HS-5 (cell line): ENCODE measurements at regions not wholly inside any gene's neighbourhood (a gene's known extent, or its start where the extent isn't known, plus 50 kb on each side); places are given as distances from the start of the nearest gene placed in this dataset.
"Not testable (repeated sequence)": the region's sequence is repeated elsewhere in the genome, so short reads cannot be mapped to it uniquely, and the experiment has no call there.

ENCODE experiments used
- DNase-seq: peaks from one replicate; pipeline ENCODE4 v3.0.0-alpha.2; 2012; ENCODE audit warnings: low read depth

DNA sequence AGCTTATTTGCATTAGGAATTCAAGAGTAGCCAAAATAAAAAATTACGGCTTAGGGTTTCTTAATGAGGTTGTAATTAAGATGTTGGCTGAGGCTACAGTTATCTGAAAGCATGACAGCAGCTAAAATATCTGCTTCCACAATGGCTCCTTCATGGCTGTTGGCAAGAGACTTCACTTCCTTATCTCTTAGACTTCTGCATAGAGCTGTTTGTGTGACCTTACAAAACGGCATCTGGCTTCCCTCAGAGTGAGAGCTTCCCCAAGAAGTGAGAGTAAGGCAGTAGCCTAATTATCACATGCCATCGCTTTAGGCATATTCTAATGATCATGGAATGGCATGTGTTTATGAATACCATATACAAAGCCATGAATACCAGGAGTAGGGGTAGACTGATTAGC, 57.6 kb downstream of the CCDC59 start:
- DNase-seq, result no peak

DNA sequence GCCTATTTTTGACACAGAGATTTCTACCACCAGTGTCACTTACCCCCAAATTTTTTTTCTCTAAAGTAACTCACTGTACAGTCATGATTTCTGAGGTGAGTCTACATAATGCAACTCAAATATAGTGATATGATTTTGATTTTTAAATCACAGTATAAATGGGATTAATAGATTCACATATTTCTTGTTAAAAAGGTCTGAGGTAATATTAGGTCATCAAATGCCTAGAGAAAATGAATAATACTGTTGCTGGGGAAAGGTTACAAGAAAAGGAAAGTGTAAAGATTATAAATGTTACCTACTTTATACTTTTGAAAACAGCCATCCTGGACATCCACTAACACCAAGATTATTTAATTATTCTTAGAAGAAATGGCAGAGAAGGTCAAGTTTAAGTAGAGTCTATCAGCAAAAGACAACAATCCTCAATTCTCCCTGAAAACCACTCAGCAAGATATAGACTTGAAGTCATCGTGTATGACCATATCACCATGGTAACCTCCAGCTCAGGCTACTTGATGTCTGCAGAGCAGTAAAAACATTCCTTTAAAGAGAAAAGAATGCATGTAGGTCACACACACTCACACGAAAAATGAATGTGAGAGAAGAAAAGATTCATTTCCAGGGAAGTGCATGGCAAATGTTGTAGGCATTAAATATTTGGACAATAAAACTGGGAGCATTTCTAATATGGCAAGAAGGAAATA, 58.7 kb downstream of the CCDC59 start:
- peak; percentile 8 for DNase-seq

DNA sequence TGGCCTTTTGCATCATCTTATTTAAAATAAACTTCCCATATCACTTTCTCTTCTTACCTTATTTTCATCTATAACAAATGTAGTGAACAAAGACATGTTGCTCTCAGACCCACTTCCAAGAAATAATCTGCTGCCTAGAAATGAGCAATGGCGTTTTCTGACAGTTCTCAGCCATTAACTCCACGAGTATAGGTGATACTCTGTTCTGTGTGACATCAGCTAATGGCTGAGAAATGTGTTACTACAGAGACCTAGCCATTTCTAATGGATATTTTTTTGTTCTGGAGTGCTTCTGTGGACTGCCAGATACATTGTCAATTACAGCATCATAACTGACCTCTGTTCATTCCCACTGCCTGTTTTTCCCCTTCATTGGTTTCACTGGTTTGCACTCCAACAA, 67.8 kb downstream of the CCDC59 start:
- no peak for DNase-seq

DNA sequence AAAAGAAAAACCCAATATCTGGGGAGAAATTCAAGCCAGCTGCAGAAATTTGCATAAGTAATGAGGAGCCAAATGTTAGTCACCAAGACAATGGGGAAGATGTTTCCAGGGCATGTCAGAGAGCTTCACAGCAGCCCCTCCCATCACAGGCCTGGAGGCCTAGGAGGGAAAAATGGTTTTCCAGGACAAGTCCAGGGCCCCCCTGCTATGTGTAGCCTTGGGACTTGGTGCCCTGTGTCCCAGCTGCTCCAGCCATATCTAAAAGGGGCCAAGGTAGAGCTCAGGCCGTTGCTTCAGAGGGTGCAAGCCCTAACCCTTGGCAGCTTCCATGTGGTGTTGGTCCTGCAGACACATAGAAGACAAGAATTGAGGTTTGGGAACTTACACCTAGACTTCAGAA, 76.9 kb downstream of the CCDC59 start:
- DNase-seq, result not testable (repeated sequence)

DNA sequence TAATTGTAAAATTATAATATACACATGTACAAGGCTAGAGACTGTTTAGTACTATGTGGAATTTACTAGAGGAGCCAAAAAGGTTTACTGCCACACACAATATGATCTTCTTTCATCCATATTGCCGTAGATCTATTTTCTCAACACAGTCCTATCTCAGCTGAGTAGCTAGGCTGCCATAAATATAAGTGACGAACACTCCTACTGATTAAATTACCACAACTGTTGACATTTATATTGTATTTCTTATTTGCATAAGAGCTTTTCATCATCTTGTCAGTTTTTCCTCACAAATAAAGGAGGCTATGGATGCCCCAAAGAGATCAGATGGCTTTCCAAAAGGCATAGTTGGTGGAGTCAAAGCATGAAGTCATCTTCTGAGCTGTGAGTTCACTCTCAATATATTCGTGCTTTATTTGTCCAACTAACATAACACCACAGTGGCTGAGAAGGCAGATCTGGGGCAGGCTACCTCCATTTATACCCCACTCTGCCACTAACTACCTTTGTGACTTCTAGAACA, 78.6 kb downstream of the CCDC59 start:
- no peak for DNase-seq

DNA sequence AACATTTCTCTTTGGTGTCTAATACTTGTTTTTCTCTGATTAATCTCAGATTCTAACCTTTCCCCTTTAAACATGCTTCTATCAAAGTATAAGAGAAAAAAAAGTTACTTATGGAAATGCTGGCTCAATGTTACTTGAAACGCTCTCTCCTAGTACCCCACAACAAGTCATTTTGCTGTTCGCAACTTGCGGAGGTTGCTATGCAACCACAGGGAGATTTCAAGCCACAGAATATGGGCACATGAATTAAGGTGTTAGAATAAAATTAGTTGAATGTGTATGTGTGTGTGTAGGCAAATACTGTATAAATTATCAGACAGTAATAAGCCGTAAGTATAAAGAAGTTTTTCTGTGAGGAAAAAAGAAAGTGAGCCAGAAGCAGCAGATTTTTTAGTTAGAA, 80.6 kb downstream of the CCDC59 start:
- no peak for DNase-seq

DNA sequence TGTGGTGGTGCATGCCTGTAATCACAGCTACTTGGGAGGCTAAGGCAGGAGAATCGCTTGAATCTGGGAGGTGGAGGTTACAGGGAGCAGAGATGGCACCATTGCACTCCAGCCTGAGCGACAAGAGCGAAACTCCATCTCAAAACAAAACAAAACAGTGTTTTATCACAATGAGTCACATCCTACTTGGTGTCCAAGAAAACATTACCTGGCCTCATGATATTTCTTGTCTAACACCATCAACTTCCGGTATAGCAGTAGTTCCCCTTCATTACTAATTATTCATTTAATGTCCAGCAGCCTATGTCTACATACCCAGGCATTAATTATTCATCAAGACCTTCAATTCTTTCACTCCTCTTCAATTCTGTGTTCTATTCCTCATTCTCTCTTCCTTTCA, 115.5 kb downstream of the CCDC59 start:
- DNase-seq, result no peak

DNA sequence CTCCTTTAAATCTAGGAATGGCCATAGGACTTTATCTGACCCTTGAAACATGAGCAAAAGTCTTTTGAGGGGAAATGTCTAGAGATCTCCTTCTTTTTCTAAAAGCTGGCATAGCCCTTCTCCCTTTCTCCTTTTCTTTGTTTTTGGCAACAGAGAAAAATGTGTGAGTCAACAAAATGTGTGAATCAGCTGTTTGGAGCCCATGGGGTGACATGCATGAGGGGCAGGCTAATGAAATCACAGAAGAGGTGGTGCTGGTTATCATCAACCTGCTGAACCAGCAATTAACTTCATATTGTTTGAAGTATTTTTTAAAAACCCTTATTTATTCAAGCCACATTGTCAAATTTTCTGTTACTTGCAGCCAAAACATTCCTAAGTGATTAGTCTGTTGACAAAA, 132.3 kb downstream of the CCDC59 start:
- no peak for DNase-seq

DNA sequence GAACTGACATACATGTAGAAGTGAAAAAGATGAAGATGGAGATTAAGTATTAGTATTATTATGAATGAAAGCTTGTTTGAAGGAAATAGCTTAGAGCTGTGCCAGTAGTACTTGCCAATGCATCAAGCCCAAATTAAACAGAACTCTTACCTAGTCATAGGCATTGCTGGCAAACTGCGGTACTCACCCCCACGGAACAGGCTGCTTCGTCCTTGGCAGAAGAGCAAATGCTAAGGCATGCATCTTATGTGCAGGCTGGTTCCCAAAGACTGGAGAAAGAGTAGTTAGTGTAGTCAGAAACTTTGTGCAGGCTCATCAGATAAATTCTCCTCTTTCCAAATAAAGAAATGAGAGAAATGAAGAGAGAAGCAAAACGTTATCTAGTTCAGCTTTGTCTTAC, 134.8 kb downstream of the CCDC59 start:
- no peak for DNase-seq

DNA sequence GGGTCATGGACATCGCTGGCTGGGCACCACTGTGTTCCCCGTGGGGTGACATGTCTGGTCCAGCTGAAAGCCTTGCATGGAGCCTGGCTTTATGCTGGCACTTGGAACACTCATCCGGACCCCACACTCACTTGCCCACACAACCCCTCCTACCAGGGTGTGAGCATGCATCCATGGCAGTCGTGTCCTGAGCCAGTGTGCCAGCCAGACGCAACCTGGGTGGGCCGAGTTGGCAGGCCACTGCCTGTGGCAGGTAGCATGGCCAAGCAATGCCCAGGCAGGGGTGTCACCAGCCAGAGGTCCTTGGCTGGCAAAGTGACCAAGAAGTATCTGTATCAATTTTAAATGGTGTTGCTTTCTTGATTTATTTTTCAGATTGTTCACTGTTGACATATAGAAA, 141.7 kb downstream of the CCDC59 start:
- no peak for DNase-seq

DNA sequence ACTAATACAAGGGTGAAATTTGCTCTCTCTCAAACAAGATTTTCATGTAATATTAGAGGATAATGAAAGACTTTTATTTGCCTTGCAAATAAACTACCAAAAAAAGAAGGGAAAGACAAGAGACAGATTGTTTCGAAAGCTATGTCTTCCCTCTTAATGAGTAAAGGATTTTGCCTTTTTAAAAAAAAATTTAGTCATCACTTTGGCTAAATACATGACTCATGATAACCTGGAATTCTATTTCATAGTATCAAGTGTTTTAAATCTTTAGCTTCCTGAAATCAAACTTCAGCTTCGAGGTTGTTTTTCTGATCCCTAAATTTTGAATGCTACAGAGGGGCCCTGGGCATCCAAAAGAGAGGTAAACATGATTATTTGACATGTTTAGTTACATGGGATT, 144.4 kb downstream of the CCDC59 start:
- no peak for DNase-seq

DNA sequence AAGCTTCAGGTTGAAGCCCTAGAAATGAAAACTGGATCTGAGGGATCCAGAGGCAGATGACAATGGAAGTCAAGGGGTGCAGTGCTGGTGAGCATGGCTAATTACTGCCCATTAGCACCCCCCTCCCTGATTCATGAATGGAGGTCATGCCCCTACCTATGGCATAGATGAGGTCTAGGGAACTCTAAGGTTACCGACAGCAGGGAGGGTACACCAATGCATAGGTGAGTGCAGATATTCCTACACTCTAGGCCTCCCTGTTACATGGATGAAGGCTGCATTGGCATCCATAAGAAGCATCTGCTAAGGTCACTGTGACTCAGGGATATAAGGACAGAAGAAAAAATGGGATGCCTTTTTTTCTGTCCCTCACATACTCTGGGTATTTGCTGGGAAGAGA, 147.3 kb downstream of the CCDC59 start:
- DNase-seq, result no peak

DNA sequence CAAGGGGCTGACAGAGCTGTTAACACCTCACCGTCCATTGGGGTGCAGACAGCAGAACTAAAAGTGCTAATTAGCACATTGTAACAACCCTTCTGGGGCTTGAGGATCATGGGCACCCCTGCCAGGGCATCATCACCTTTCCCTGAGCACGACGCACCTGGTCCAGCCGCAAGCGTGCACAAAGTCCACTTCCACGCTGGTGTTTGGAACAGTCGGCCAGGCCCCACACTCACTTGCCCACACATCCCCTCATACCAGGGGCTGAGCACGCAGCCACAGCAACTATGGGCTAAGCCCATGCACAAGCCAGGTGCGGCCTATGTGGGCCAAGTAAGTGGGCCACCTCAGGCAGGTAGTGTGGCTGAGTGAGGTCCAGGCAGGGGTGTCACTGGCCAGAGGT, 148.7 kb downstream of the CCDC59 start:
- no peak for DNase-seq

DNA sequence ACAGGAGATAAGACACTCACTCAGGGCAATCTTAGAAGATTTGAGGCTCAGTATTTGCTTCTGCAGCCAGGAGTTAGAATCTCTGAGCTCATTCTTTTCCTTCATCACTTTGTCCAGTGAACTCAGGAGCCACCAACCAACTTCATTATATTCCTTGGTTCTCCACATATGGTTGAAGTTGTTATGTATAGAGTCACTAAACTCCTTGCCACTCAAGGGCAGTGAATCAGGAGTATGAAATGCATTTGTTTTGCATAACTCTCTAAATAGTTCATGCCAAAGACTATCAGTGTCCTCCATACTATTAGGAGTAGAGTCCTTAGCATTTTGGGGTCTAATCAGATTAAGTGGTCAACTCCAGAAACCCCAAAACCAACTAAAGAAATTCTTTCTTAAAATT, 150.6 kb downstream of the CCDC59 start:
- DNase-seq, result peak; percentile 55

DNA sequence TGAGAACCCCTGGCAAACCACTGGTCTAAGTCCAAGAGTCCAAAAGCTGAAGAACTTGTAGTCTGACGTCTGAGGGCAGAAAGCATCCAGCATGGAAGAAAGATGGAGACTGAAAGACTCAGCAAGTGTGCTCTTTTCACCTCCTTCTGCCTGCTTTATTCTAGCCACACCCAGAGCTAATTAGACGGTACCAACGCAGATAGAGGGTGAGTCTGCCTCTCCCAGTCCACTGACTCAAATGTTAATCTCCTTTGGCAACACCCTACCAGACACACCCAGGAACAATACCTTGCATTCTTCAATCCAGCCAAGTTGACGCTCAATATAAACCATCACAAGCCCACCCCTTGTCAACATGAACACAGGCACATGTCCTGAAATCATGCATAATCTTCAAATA, 155.1 kb downstream of the CCDC59 start:
- DNase-seq, result no peak

DNA sequence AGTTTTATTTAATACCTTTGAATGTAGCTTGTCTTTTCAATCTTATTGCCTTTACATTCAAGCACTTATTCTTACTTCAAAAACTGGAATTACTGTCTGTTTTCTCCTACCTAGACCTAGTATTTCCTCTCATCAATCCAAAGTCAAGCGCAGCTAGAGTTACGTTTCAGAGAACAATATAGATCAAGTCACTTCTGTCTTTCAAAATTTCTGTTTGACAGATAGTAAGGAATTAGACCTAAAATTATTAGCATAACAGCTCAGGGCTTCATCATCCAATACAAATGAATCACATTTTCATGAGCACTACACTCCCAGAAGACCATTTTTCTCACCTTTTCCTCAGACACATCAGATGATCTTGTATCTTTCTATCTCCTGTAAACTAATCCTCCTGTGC, 170.6 kb downstream of the CCDC59 start:
- no peak for DNase-seq

DNA sequence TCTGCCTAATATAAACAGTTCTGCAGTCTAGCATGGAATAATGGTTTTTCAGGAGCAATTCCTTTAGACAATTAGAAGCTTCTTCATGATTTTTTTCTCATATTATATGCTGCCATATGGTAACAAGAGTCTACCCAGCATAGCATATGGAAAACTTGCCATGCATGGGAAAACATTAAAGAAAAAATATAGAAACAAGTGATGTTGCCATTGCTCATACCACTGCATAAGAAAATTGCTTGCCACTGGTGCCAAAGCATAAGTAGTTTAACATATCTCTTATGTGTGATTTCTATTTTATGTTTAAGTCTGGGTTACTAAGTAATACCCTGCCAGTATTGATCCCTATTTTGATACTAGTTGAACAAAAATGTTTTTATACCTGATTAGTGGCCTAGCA, 171.2 kb downstream of the CCDC59 start:
- no peak for DNase-seq

DNA sequence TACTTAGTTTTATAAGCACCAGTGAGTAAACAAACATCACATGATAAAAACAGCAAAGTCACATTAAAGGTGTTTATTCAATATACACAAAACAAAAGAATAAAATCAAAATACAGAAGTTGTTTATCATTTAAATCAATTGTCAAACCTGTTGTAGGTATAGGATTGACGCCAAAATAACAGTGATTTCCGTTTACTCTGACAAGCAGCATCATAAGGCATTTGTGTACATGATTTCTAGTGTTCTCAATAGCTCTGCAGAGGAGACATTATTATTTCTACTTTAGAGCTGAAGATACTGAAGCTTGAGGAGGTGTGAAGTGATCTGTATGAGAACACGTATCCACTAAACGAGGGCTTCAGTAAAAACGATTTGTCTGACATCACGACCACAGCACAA, 171.9 kb downstream of the CCDC59 start:
- DNase-seq, result no peak

DNA sequence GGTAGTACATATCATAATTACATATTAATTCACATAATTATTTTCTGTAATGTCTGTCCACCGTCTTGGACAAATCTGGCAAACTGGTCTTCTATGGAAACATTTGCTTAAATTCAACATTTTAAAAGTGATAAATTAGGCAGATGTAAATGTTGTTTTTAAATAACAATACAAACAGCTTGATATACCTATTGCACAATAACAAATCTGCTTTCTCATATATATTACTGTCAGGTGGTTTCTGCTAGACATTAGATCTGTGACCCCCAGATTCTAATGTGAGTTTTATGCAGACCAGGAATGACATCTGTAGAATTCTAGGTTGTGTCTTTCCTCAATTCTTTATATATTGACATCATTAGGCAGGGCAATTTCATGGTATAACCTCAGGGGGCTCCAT, 173.3 kb downstream of the CCDC59 start:
- DNase-seq, result no peak

DNA sequence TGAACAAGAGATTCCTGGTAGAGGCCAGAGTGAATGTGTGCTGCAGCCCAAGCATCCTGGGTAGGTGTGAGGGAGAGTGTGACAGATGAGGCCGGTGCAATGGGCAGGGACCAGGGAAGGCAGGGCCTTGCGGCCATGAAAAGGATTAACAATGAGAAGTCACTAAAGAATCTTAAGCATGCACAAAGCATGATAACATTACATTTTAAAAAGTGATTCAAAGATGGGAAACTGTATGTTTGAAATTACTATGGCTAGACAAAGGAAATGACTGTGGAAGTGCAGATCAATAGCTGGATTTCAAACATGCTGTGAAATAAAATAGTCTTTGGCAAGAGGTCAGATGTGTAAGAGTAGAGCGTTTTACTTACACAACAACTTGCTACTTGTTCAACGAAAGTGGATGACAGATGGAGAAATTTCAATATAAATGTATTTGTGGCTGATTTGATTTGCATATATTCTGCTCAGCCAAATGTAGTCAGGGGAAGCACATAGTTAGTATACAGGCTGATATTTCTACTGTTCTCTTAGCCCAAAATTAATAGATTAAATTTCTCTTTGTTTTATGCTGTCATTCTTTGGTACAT, 175.5 kb downstream of the CCDC59 start:
- DNase-seq, result peak; percentile 87

DNA sequence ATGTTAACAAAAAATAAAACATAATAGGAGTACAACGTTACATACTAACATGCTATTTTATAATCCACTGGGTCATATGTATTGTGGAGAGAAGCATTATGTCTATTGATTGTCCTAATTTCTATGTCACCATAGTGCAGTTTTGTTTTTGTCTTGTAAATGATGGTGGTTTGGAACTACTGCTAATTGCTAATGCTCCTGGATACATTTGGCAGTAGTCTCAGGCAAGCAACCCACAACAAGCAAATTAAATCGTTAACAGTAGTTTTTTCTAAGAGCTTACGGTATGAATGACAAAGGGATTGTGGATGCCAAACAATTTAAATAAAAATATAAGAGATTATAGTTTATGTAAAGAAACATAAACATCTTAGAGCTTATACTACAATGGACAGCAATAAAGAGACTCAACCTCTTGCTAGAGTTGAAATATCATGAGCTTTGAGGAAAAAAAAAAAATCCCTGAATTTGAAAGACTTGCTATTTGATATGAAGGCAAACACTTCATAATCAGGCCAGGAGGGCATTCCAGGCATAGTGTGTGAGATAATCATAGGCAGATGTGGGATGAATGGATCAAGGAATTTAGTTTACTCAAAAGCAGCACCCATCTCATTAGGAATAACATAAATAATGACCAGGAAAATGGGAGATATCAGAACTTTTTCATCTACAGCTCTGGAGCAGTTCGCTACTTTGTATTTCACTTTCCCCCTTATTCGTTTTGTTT, 181.3 kb downstream of the CCDC59 start:
- peak; percentile 56 for DNase-seq

DNA sequence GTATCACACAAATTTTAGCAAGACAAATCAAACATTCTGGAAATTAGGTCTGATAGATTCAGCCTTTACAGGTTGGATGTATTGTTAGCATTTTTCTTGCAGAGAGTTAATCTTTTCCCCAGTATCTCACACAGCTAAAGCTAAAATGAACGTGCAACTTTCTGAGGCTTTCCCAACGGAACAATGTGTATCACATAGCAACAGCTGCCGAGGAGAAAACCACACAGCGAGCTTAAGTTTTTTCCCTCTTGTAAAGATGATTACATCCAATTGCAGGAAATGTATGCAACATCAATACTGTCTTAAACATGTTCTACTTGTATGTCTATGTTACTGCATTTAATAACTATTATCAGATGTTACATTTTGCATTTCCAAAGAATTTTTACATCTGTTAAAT, 182.2 kb downstream of the CCDC59 start:
- DNase-seq, result no peak

DNA sequence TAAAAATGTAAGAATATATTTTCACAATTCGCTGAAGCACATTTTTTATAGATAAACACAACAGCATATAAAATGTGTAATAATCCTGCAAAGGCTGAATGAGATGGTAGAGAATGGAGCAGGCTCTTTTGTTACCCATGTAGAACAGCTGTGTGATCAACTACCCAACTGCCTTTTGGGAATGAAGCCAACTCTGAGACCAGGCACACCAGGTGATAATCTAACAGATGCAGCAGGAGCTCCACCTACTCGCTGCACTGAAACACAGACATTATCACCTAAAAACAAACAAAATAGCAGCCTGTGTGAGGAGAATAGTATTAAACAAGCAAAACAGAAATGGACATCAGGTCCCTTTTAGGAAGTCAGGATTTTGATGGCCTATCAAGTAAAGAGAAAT, 183.3 kb downstream of the CCDC59 start:
- no peak for DNase-seq
